RWPE2 (cell line): ENCODE measurements at regions not wholly inside any gene's neighbourhood (a gene's known extent, or its start where the extent isn't known, plus 50 kb on each side); places are given as distances from the start of the nearest gene placed in this dataset.

Experiments
- ATAC-seq: fragments of 200-7000 bp; cut with Tn5 transposase; 3 replicates; pipeline ENCODE4 v1.9.1; 2021; ENCODE audit warnings: low read depth
- DNase-seq: peaks from one replicate; pipeline ENCODE4 v3.0.0-alpha.2; 2020; ENCODE audit warnings: low spot score
- H3K27ac ChIP-seq: fragments of 450-650 bp; 2 replicates; pipeline ENCODE4 v1.5.1; 2017; ENCODE audit warnings: mild to moderate bottlenecking; ENCODE audit not compliant: poor library complexity, severe bottlenecking
- H3K27me3 ChIP-seq: fragments of 250-450 bp; sonication (Bioruptor Pico); 2 replicates; pipeline ENCODE4 v1.5.1; 2021; ENCODE audit warnings: mild to moderate bottlenecking, moderate library complexity; ENCODE audit not compliant: insufficient read depth, poor library complexity, severe bottlenecking
- H3K36me3 ChIP-seq: fragments of 250-450 bp; sonication (Bioruptor Pico); 2 replicates; pipeline ENCODE4 v1.5.1; 2020; ENCODE audit warnings: low read depth, mild to moderate bottlenecking, moderate library complexity
- H3K4me1 ChIP-seq: fragments of 250-450 bp; sonication (Bioruptor Pico); 2 replicates; pipeline ENCODE4 v1.5.1; 2021; ENCODE audit warnings: mild to moderate bottlenecking, moderate library complexity; ENCODE audit not compliant: insufficient read depth, poor library complexity, severe bottlenecking
- H3K4me3 ChIP-seq: fragments of 250-450 bp; sonication (Bioruptor Pico); 2 replicates; pipeline ENCODE4 v1.5.1; 2021; ENCODE audit warnings: mild to moderate bottlenecking, moderate library complexity; ENCODE audit not compliant: severe bottlenecking
- H3K9me3 ChIP-seq: fragments of 250-450 bp; sonication (Bioruptor Pico); 2 replicates; pipeline ENCODE4 v1.5.1; 2021; ENCODE audit warnings: mild to moderate bottlenecking, moderate library complexity; ENCODE audit not compliant: severe bottlenecking
- CTCF ChIP-seq: fragments of 450-650 bp; IDR thresholded peaks from one replicate; pipeline ENCODE4 v1.5.1; 2017; ENCODE audit warnings: mild to moderate bottlenecking, moderate library complexity; ENCODE audit not compliant: poor library complexity, severe bottlenecking

- no peaks in the 10 kb centered on the region for H3K9me3 ChIP-seq
- ATAC-seq (no peak; the same call in 2 of the 3 replicates), DNase-seq (no peak)
- H3K4me1 ChIP-seq = no peaks in the 10 kb centered on the region
- H3K27ac ChIP-seq = no peak overlapping the region
- no peak overlapping the region for H3K4me3 ChIP-seq
- TF ChIP-seq CTCF = no peak
- H3K36me3 ChIP-seq = no peaks in the 10 kb centered on the region
- H3K27me3 ChIP-seq = no peaks in the 10 kb centered on the region
Measured at GRCh38 chr5:61617995-61618525, 286.0 kb downstream of the ZSWIM6 start.

- H3K9me3 ChIP-seq = no peaks in the 10 kb centered on the region
- ATAC-seq (no peak), DNase-seq (no peak)
- H3K36me3 ChIP-seq = no peaks in the 10 kb centered on the region
- H3K27ac ChIP-seq = no peak overlapping the region
- no peaks in the 10 kb centered on the region for H3K27me3 ChIP-seq
- H3K4me3 ChIP-seq = no peak overlapping the region
- TF ChIP-seq CTCF = no peak
- no peaks in the 10 kb centered on the region for H3K4me1 ChIP-seq
Measured at GRCh38 chr5:61618577-61618976, 286.5 kb downstream of the ZSWIM6 start.

- ATAC-seq (no peak), DNase-seq (no peak)
- H3K36me3 ChIP-seq = no peaks in the 10 kb centered on the region
- no peaks in the 10 kb centered on the region for H3K4me1 ChIP-seq
- no peak overlapping the region for H3K27ac ChIP-seq
- no peaks in the 10 kb centered on the region for H3K9me3 ChIP-seq
- no peak for TF ChIP-seq CTCF
- H3K27me3 ChIP-seq = no peaks in the 10 kb centered on the region
- H3K4me3 ChIP-seq = no peak overlapping the region
Measured at GRCh38 chr5:61619289-61619688, 287.2 kb downstream of the ZSWIM6 start.

GRCh38 chr5:61619777-61620518, 287.9 kb downstream of the ZSWIM6 start:
- Histone ChIP-seq H3K27ac (no peak overlapping the region), H3K36me3 (no peaks in the 10 kb centered on the region)

More at GRCh38 chr5:61619777-61620518, 287.9 kb downstream of the ZSWIM6 start:
- H3K9me3 ChIP-seq = no peaks in the 10 kb centered on the region
- no peaks in the 10 kb centered on the region for H3K27me3 ChIP-seq
- DNase-seq (no peak), ATAC-seq (no peak)
- no peak for TF ChIP-seq CTCF
- no peak overlapping the region for H3K4me3 ChIP-seq
- H3K4me1 ChIP-seq = no peaks in the 10 kb centered on the region
